Activated CD4-positive, CD25-positive, alpha-beta regulatory T cell treated with anti-CD3 and anti-CD28 coated beads, Interleukin-2, amount 50 U/mL, for 24 hours (primary cell): ENCODE measurements at regions not wholly inside any gene's neighbourhood (a gene's known extent, or its start where the extent isn't known, plus 50 kb on each side); places are given as distances from the start of the nearest gene placed in this dataset.

Source experiments
- ATAC-seq, 2 donors: fragments of 150-1000 bp; cut with Tn5 transposase; one replicate each; pipeline ENCODE4 v1.10.0; 2021; ENCODE audit warnings: mild to moderate bottlenecking in 1 of 2, moderate library complexity in 1 of 2

- ATAC-seq: no peak
Measured at GRCh38 chr12:98408681-98409080, 106.7 kb upstream of the TMPO start.

GRCh38 chr12:98409548-98409947 is 105.8 kb upstream of the TMPO start:
- ATAC-seq: no peak

GRCh38 chr12:98410356-98410755 is 105.0 kb upstream of the TMPO start:
- no peak for ATAC-seq

- no peak for ATAC-seq
Measured at GRCh38 chr12:98416845-98417244, 98.5 kb upstream of the TMPO start.

- ATAC-seq: no peak
Measured at GRCh38 chr12:98417266-98417665, 98.1 kb upstream of the TMPO start.

- no peak for ATAC-seq
Measured at GRCh38 chr12:98418357-98419075, 96.9 kb upstream of the TMPO start.

- ATAC-seq: no peak
Measured at GRCh38 chr12:98419081-98419794, 96.2 kb upstream of the TMPO start.

- ATAC-seq: no peak
Measured at GRCh38 chr12:98419795-98420404, 95.5 kb upstream of the TMPO start.

GRCh38 chr12:98420461-98420860 is 94.9 kb upstream of the TMPO start:
- ATAC-seq: no peak

- no peak for ATAC-seq
Measured at GRCh38 chr12:98421316-98421715, 94.1 kb upstream of the TMPO start.

- no peak for ATAC-seq
Measured at GRCh38 chr12:98422359-98422758, 93.0 kb upstream of the TMPO start.

GRCh38 chr12:98422812-98423211 is 92.6 kb upstream of the TMPO start:
- no peak for ATAC-seq

- ATAC-seq: no peak
Measured at GRCh38 chr12:98423963-98424362, 91.4 kb upstream of the TMPO start.

- peak in 1 of 2 donors; percentile 36 for ATAC-seq
Measured at GRCh38 chr12:98424726-98425401, 90.5 kb upstream of the TMPO start.

- no peak for ATAC-seq
Measured at GRCh38 chr12:98425859-98426258, 89.5 kb upstream of the TMPO start.

GRCh38 chr12:98431089-98431488 is 84.3 kb upstream of the TMPO start:
- ATAC-seq: no peak

GRCh38 chr12:98437166-98437565 is 78.2 kb upstream of the TMPO start:
- no peak for ATAC-seq

GRCh38 chr12:98437806-98438595 is 77.4 kb upstream of the TMPO start:
- no peak for ATAC-seq

- no peak for ATAC-seq
Measured at GRCh38 chr12:98438656-98439230, 76.6 kb upstream of the TMPO start.

GRCh38 chr12:98439471-98439951 is 75.9 kb upstream of the TMPO start:
- no peak for ATAC-seq

GRCh38 chr12:98439981-98440581 is 75.3 kb upstream of the TMPO start:
- no peak for ATAC-seq

GRCh38 chr12:98446060-98446459 is 69.3 kb upstream of the TMPO start:
- ATAC-seq: no peak
